ENCODE measurements at regions not wholly inside any gene's neighbourhood (a gene's known extent, or its start where the extent isn't known, plus 50 kb on each side); places are given as distances from the start of the nearest gene placed in this dataset.

GRCh38 chr6:14058029-14058695, 59.4 kb upstream of the CD83 start:
- H3K27ac ChIP-seq, result no peak overlapping the region
- TF ChIP-seq, protein P1, sequence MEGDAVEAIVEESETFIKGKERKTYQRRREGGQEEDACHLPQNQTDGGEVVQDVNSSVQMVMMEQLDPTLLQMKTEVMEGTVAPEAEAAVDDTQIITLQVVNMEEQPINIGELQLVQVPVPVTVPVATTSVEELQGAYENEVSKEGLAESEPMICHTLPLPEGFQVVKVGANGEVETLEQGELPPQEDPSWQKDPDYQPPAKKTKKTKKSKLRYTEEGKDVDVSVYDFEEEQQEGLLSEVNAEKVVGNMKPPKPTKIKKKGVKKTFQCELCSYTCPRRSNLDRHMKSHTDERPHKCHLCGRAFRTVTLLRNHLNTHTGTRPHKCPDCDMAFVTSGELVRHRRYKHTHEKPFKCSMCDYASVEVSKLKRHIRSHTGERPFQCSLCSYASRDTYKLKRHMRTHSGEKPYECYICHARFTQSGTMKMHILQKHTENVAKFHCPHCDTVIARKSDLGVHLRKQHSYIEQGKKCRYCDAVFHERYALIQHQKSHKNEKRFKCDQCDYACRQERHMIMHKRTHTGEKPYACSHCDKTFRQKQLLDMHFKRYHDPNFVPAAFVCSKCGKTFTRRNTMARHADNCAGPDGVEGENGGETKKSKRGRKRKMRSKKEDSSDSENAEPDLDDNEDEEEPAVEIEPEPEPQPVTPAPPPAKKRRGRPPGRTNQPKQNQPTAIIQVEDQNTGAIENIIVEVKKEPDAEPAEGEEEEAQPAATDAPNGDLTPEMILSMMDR (conservative IDR thresholded peaks at IDR 0.05), result no peak
- no peak for TF ChIP-seq ZFX (IDR thresholded peaks at IDR 0.05)

- no peak overlapping the region for H3K27ac ChIP-seq
- TF ChIP-seq, protein P1 (conservative IDR thresholded peaks at IDR 0.05), result no peak
- no peak for TF ChIP-seq ZFX (IDR thresholded peaks at IDR 0.05)
These were observed 58.8 kb upstream of the CD83 start for GRCh38 chr6:14058735-14059134.

- no peak overlapping the region for H3K27ac ChIP-seq
- no peak for TF ChIP-seq ZFX (IDR thresholded peaks at IDR 0.05)
- TF ChIP-seq, protein P1 (conservative IDR thresholded peaks at IDR 0.05), result no peak
These were observed 57.7 kb upstream of the CD83 start for GRCh38 chr6:14059791-14060436.

GRCh38 chr6:14060971-14061370, 56.6 kb upstream of the CD83 start:
- TF ChIP-seq, protein P1 (conservative IDR thresholded peaks at IDR 0.05), result no peak
- no peak for TF ChIP-seq ZFX (IDR thresholded peaks at IDR 0.05)
- H3K27ac ChIP-seq, result no peak overlapping the region

- H3K27ac ChIP-seq, result no peak overlapping the region
- TF ChIP-seq ZFX (IDR thresholded peaks at IDR 0.05), result no peak
- TF ChIP-seq, protein P1 (conservative IDR thresholded peaks at IDR 0.05), result no peak
These were observed 55.9 kb upstream of the CD83 start for GRCh38 chr6:14061643-14062042.

GRCh38 chr6:14062345-14063029, 55.1 kb upstream of the CD83 start:
- no peak overlapping the region for H3K27ac ChIP-seq
- TF ChIP-seq, protein P1 (conservative IDR thresholded peaks at IDR 0.05), result no peak
- TF ChIP-seq ZFX (IDR thresholded peaks at IDR 0.05), result no peak

GRCh38 chr6:14063756-14064155, 53.8 kb upstream of the CD83 start:
- no peak overlapping the region for H3K27ac ChIP-seq
- TF ChIP-seq ZFX (IDR thresholded peaks at IDR 0.05), result no peak
- TF ChIP-seq, protein P1 (conservative IDR thresholded peaks at IDR 0.05), result no peak
